SK-N-MC (cell line): ENCODE measurements at regions not wholly inside any gene's neighbourhood (a gene's known extent, or its start where the extent isn't known, plus 50 kb on each side); places are given as distances from the start of the nearest gene placed in this dataset.

Experiments used
- EZH2 ChIP-seq: fragments of 200-600 bp; sonication (generic); IDR thresholded peaks from one replicate; pipeline ENCODE4 v1.6.1; 2017; ENCODE audit warnings: antibody characterized with exemption
- POLR2AphosphoS5 ChIP-seq: IDR thresholded peaks from 2 replicates; pipeline ENCODE4 v1.6.1; 2012; ENCODE audit warnings: mild to moderate bottlenecking, low read depth, low read length, borderline replicate concordance

DNA sequence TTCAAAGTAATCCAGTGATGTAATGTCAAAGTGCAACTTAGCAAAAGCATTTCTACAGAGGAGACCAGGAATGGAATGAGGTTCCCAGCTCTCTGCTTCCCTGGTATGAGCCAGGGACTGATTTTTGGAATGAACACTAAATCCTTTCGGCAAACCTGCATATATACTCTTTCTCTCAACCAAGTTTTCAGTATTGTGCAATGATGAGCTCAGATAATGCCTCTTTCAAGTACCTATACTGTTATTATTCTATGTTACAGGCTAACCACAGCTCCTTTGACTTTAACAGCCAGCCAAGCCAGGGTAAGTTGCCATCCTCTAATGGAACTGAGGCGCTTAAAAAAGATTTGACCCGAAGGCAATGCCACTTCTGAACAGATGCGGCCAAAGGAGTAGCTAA is 104.9 kb upstream of the FSCB start:
- TF ChIP-seq POLR2AphosphoS5: no peak
- no peak for TF ChIP-seq EZH2
